CD4-positive, alpha-beta T cell (primary cell): ENCODE measurements at regions not wholly inside any gene's neighbourhood (a gene's known extent, or its start where the extent isn't known, plus 50 kb on each side); places are given as distances from the start of the nearest gene placed in this dataset.
"Not testable (repeated sequence)": the region's sequence is repeated elsewhere in the genome, so short reads cannot be mapped to it uniquely, and the experiment has no call there.

ENCODE experiments used
- ATAC-seq: fragments of 200-7000 bp; cut with Tn5 transposase; one replicate; pipeline ENCODE4 v1.10.0; 2022; ENCODE audit warnings: mild to moderate bottlenecking; ENCODE audit not compliant: poor library complexity
- CTCF ChIA-PET: fragments of 350-600 bp; sonication (Branson Sonifier 250); formaldehyde crosslinking; loops from one replicate; lab custom pipeline; 2021; ENCODE audit warnings: antibody characterized with exemption, inconsistent platforms; lab: Charles Lee
- POLR2A ChIA-PET: fragments of 350-600 bp; sonication (Branson Sonifier 250); formaldehyde crosslinking; loops from one replicate; lab custom pipeline; 2021; ENCODE audit warnings: antibody characterized with exemption, inconsistent platforms; lab: Charles Lee
- DNase-seq, 14 experiments: peaks; one replicate each; pipeline ENCODE4 v3.0.0-alpha.2; 2013 to 2020; ENCODE audit warnings: mixed read lengths in 2 of 14
- H3K27ac ChIP-seq, 2 donors: one replicate each; pipeline versions ENCODE4 v1.5.1 to v1.7.0; 2013; ENCODE audit warnings: low read length in 2 of 2, low read depth in 1 of 2, mild to moderate bottlenecking in 1 of 2
- H3K27me3 ChIP-seq, 2 experiments: 1 replicate in 1 of 2; 2 replicates in 1 of 2; pipeline versions ENCODE4 v1.6.1 to v1.7.0; 2013; ENCODE audit warnings: low read length in 2 of 2, control low read depth in 1 of 2, mild to moderate bottlenecking in 1 of 2, moderate library complexity in 1 of 2; ENCODE audit not compliant: insufficient read depth in 2 of 2, control insufficient read depth in 1 of 2
- H3K36me3 ChIP-seq: one replicate; pipeline ENCODE4 v1.6.1; 2013; ENCODE audit warnings: low read length, control low read depth; ENCODE audit not compliant: insufficient read depth
- H3K4me1 ChIP-seq: one replicate; pipeline ENCODE4 v1.6.1; 2013; ENCODE audit warnings: low read length, control low read depth; ENCODE audit not compliant: insufficient read depth
- H3K4me3 ChIP-seq: one replicate; pipeline ENCODE4 v1.5.1; 2013; ENCODE audit warnings: mild to moderate bottlenecking, low read length, moderate library complexity
- H3K9me3 ChIP-seq, 2 experiments: 1 replicate in 1 of 2; 2 replicates in 1 of 2; pipeline versions ENCODE4 v1.6.1 to v1.7.0; 2013; ENCODE audit warnings: low read length in 2 of 2, mild to moderate bottlenecking in 2 of 2, control low read depth in 1 of 2, moderate library complexity in 1 of 2; ENCODE audit not compliant: control insufficient read depth in 1 of 2, insufficient read depth in 1 of 2
- H3K27ac Mint-ChIP-seq: one replicate; pipeline ENCODE4 v1.8.0; 2020; ENCODE audit warnings: mixed read lengths
- H3K27me3 Mint-ChIP-seq: one replicate; pipeline ENCODE4 v1.8.0; 2021; ENCODE audit warnings: mixed read lengths
- H3K36me3 Mint-ChIP-seq: one replicate; pipeline ENCODE4 v1.8.0; 2021; ENCODE audit warnings: low read depth, mixed read lengths
- H3K4me1 Mint-ChIP-seq: one replicate; pipeline ENCODE4 v1.8.0; 2021; ENCODE audit warnings: low read depth, mixed read lengths
- H3K4me3 Mint-ChIP-seq: one replicate; pipeline ENCODE4 v1.8.0; 2020; ENCODE audit warnings: mild to moderate bottlenecking, mixed read lengths
- H3K9me3 Mint-ChIP-seq: one replicate; pipeline ENCODE4 v1.8.0; 2020; ENCODE audit warnings: mixed read lengths
- intact Hi-C, 2 experiments: fragments of 100-400 bp; cut with DNase I in 1 of 2; cut with micrococcal nuclease in 1 of 2; formaldehyde crosslinking; loops; one replicate each; pipeline versions ENCODE4 v1.15.1 to v1.9.0; 2023 to 2025; cut with DNase I, micrococcal nuclease
- TF ChIP-seq, protein P1 (sequence below): fragments of 200-600 bp; IDR thresholded peaks from one replicate; pipeline ENCODE4 v1.8.0; 2022; ENCODE audit warnings: antibody characterized with exemption, mild to moderate bottlenecking

DNA sequence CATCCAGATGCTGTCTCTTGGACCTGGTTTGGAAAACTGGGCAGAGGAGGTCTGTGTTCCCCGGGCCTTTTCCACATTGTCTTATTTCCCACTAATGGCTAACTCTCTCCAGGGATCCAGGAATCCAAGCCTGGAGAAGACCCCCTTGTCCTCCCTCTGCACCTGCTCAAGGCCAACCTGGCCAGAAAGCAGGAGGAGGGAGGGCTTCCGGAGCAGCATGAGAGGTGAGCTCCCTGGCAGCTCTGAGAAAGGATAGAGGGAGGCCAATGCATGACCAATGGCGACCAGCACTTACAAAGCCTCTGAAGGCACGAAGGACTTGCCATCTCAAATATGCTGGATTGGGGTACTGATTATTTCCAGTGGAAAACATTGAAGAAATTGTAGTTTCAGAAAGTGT, 445.0 kb upstream of the B3GAT1 start:
- POLR2A ChIA-PET: no interaction called here
- H3K4me1 Mint-ChIP-seq: no peaks in the 10 kb centered on the region
- Histone ChIP-seq H3K9me3 (no peaks in the 10 kb centered on the region), H3K36me3 (no peaks in the 10 kb centered on the region), H3K27me3 (peaks cover 0 to 6% of the 10 kb centered on the region in 2 experiments), H3K27ac (no peak overlapping the region), H3K4me3 (no peak overlapping the region), H3K4me1 (no peaks in the 10 kb centered on the region)
- intact Hi-C loops: no loop called here
- ATAC-seq: no peak
- no peak overlapping the region for H3K4me3 Mint-ChIP-seq
- no peak for DNase-seq
- TF ChIP-seq, protein P1, sequence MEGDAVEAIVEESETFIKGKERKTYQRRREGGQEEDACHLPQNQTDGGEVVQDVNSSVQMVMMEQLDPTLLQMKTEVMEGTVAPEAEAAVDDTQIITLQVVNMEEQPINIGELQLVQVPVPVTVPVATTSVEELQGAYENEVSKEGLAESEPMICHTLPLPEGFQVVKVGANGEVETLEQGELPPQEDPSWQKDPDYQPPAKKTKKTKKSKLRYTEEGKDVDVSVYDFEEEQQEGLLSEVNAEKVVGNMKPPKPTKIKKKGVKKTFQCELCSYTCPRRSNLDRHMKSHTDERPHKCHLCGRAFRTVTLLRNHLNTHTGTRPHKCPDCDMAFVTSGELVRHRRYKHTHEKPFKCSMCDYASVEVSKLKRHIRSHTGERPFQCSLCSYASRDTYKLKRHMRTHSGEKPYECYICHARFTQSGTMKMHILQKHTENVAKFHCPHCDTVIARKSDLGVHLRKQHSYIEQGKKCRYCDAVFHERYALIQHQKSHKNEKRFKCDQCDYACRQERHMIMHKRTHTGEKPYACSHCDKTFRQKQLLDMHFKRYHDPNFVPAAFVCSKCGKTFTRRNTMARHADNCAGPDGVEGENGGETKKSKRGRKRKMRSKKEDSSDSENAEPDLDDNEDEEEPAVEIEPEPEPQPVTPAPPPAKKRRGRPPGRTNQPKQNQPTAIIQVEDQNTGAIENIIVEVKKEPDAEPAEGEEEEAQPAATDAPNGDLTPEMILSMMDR: no peak
- H3K36me3 Mint-ChIP-seq: no peaks in the 10 kb centered on the region
- H3K27ac Mint-ChIP-seq: no peak overlapping the region
- CTCF ChIA-PET: no interaction called here
- H3K27me3 Mint-ChIP-seq: peaks cover 57% of the 10 kb centered on the region
- H3K9me3 Mint-ChIP-seq: no peaks in the 10 kb centered on the region

DNA sequence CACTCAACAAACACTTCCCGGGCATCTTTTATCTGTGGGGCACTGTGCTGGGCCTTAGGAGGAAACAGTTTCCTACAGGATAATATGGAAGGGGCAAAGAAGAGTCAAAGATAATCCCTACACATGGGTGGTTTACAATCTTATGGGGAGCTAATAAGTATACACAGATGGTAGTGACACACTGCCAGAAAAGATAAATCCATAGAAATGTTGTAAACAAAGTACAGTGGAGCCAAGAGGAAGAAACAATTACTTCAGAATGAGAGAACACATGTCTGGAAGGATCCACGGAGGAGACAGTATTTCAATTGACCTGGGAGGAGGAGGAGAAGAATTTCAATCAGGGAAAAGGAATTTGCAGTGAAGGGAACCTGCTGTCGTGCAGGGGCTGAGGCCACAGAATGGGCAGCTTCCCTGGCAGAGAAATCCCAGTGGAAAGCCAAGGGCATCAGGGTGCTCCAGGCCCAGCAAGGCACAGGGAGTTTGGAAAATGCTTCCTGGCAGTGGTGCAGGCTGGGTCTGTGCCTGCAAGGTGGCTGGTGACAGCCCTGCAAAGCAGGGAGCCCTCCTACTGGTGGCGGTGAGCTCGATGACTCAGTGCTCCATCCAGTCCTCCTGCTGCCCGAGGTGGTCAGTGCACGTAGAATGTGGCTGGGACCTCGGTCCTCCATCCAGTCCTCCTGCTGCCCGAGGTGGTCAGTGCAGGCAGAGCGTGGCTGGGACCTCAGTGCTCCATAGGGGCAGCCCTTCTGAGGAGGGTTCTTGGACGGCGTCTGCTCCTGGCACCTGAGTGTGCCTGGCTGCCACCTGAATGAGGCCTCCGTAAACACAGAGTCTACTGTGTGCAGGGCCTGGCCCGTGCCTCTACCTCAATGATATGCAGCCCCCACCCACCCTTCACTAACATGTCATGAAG, 444.3 kb upstream of the B3GAT1 start:
- Mint-ChIP-seq H3K36me3 (no peaks in the 10 kb centered on the region), H3K4me3 (no peak overlapping the region), H3K9me3 (no peaks in the 10 kb centered on the region), H3K27ac (no peak overlapping the region), H3K4me1 (no peaks in the 10 kb centered on the region), H3K27me3 (peaks cover 57% of the 10 kb centered on the region)
- intact Hi-C loops: no loop called here
- ChIA-PET CTCF (interaction anchor here (0.6 kb wide), 1 partner anchor 12 kb away, joined by 3 read pairs; no protein-coding TSS in a partner anchor), POLR2A (no interaction called here)
- H3K27ac ChIP-seq: no peak overlapping the region
- H3K4me3 ChIP-seq: no peak overlapping the region
- TF ChIP-seq, protein P1: no peak
- DNase-seq (no peak), ATAC-seq (no peak)
- no peaks in the 10 kb centered on the region for H3K9me3 ChIP-seq
- H3K27me3 ChIP-seq: peaks cover 0 to 6% of the 10 kb centered on the region in 2 experiments
- H3K36me3 ChIP-seq: no peaks in the 10 kb centered on the region
- no peaks in the 10 kb centered on the region for H3K4me1 ChIP-seq

DNA sequence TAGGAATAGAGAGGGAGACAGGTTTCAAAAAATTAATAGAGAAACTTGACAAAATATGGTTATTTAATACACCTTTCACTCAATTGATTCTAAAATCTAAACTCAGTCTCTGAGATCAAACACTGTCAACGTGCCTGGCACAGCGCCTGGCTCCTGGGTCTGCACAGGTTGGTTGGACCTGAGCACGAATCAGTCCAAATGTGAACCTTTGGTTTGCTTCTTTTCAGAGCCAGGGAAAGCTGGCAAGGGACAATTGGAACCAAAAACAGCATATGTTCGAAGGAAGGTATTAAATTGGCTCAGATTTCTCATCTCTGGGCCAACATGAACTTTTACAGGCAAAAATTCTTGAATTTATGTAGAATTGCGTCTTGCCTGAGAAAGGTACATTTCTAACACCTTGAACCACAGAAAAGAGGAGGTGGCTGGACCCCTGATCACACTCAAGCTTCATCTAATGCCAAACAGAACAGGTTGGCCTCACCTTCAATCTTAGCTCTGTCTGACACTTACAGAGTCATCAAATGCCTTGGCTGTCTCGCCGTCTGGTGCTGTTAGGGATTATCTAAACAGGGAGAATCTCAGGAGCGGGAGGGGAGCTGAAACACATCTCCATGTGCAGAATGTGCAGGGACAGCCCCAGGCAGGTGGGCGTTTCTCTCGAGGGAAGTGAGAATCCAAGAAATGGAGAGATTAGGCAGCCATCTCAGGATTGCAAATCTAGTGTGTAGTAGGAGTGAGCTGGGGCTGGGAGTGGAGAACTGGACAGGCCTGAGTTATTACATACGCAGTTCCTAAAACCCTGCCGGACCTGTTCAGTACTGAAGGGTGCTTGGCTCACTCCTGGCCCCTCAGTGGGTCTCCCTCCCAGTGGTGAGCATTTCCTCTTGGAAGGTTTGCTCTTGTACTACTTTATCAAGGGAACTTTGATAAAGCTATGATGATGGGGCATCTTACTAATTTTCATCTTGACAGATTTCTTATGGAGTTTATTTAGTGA, 442.2 kb upstream of the B3GAT1 start:
- POLR2A ChIA-PET: no interaction called here
- Mint-ChIP-seq H3K4me3 (no peak overlapping the region), H3K27me3 (peaks cover 48% of the 10 kb centered on the region), H3K27ac (no peak overlapping the region), H3K4me1 (no peaks in the 10 kb centered on the region), H3K36me3 (no peaks in the 10 kb centered on the region), H3K9me3 (no peaks in the 10 kb centered on the region)
- TF ChIP-seq, protein P1: no peak
- Histone ChIP-seq H3K36me3 (no peaks in the 10 kb centered on the region), H3K27ac (no peak overlapping the region), H3K9me3 (no peaks in the 10 kb centered on the region), H3K4me1 (no peaks in the 10 kb centered on the region), H3K27me3 (peaks cover 0 to 6% of the 10 kb centered on the region in 2 experiments), H3K4me3 (no peak overlapping the region)
- no peak for ATAC-seq
- intact Hi-C loops: no loop called here
- no peak for DNase-seq
- CTCF ChIA-PET: no interaction called here

DNA sequence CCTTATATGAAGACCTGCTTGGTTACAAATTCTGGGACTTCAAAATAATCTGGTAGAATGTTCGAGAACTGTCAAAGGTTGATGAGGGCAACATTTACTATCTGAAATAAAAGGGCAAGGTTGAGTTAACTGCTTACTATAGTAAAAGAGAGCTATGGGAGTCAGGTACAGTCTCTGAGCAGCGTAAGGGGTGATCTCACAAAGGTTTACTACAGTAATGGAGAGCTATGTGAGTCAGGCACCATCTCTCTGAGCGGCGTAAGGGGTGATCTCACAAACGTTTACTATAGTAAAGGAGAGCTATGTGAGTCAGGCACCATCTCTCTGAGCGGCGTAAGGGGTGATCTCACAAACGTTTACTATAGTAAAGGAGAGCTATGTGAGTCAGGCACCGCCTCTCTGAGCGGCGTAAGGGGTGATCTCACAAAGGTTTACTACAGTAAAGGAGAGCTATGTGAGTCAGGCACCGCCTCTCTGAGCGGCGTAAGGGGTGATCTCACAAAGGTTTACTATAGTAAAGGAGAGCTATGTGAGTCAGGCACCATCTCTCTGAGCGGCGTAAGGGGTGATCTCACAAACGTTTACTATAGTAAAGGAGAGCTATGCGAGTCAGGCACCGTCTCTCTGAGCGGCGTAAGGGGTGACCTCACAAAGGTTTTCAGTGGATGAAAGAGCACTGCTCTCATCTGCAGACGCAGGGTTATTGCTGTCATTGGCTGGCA, 439.6 kb upstream of the B3GAT1 start:
- ATAC-seq, H3K4me3 ChIP-seq, POLR2A ChIA-PET, H3K4me1 ChIP-seq, intact Hi-C loops, H3K9me3 ChIP-seq, H3K4me1 Mint-ChIP-seq, H3K9me3 Mint-ChIP-seq, H3K36me3 Mint-ChIP-seq, H3K4me3 Mint-ChIP-seq, H3K27ac ChIP-seq, CTCF ChIA-PET, H3K36me3 ChIP-seq, DNase-seq, H3K27ac Mint-ChIP-seq, H3K27me3 ChIP-seq: not testable (repeated sequence)
- peaks cover 32% of the 10 kb centered on the region for H3K27me3 Mint-ChIP-seq
